ENCODE measurements at regions not wholly inside any gene's neighbourhood (a gene's known extent, or its start where the extent isn't known, plus 50 kb on each side); places are given as distances from the start of the nearest gene placed in this dataset.

DNA sequence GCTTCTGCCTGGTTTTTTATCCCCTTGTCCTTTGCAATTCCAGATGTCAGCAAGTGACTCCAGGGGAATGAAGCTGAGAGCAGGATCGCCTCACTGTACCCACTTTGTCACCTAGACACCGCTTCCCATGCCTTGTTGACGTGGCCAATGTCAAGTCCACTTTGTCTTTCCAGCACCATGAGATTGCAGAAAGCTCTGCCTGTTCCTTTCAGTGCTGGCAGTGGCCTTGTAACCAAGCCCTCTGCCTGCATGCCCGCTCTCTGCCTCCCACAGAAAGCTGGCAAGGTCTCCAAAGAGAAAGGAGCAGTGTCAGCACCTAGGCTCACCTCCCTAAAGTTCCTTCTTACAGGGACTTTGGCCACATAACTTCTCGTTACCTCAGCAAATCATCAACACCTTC is 282.2 kb upstream of the ST6GAL2 start:
- ATAC-seq (no peak), FAIRE-seq (no peak), DNase-seq (ENCODE audit: extremely low read depth in 1 of 4, low spot score in 3 of 4) (no peak)
- intact Hi-C loops (cut with micrococcal nuclease) = no loop called here
- Histone ChIP-seq H3K4me3 (no peak overlapping the region), H3K4me1 (replicated peaks in 1 of 2; ENCODE audit: control insufficient read depth in 2 of 2, insufficient read depth in 2 of 2, low read length in 2 of 2) (no peaks in the 10 kb centered on the region), H4K20me1 (replicated peaks; ENCODE audit: control insufficient read depth, insufficient read depth, low read length) (no peaks in the 10 kb centered on the region), H3K9ac (ENCODE audit: insufficient read depth in 1 of 2, low read depth in 2 of 2, low read length in 2 of 2) (no peak overlapping the region), H3K4me2 (ENCODE audit: insufficient read depth, low read length) (no peak overlapping the region), H2AFZ (ENCODE audit: low read depth, low read length) (no peak overlapping the region), H3K79me2 (ENCODE audit: control insufficient read depth, insufficient read depth, low read length) (no peaks in the 10 kb centered on the region), H3K36me3 (ENCODE audit: control insufficient read depth, insufficient read depth, low read length) (no peaks in the 10 kb centered on the region), H3K9me3 (replicated peaks; ENCODE audit: control insufficient read depth, insufficient read depth, low read depth, low read length) (no peaks in the 10 kb centered on the region), H3K27ac (ENCODE audit: extremely low read depth, low read depth, low read length) (no peak overlapping the region), H3K27me3 (ENCODE audit: control insufficient read depth in 2 of 2, insufficient read depth in 2 of 2, low read length in 2 of 2) (no peaks in the 10 kb centered on the region), H3K9me1 (ENCODE audit: control insufficient read depth, insufficient read depth, low read length) (no peaks in the 10 kb centered on the region)
- WGBS (ENCODE audit: insufficient coverage, low coverage, missing lambda C conversion rate) = 0% methylated on average over 5 of the region's 5 CpGs
- in situ Hi-C loops (cut with MboI) = no loop called here
- ChIA-PET POLR2A (no interaction called here), CTCF (ENCODE audit: low intra/inter-chr PET ratio) (no interaction called here)
- BruUV-seq (replicated peaks) = no TSS peak
- TF ChIP-seq, protein P1, sequence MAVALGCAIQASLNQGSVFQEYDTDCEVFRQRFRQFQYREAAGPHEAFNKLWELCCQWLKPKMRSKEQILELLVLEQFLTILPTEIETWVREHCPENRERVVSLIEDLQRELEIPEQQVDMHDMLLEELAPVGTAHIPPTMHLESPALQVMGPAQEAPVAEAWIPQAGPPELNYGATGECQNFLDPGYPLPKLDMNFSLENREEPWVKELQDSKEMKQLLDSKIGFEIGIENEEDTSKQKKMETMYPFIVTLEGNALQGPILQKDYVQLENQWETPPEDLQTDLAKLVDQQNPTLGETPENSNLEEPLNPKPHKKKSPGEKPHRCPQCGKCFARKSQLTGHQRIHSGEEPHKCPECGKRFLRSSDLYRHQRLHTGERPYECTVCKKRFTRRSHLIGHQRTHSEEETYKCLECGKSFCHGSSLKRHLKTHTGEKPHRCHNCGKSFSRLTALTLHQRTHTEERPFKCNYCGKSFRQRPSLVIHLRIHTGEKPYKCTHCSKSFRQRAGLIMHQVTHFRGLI (CRISPR knock-in tag; IDR thresholded peaks at IDR 0.05) = no peak
- TF ChIP-seq BMI1 (IDR thresholded peaks at IDR 0.05; ENCODE audit: low read length) (no peak), FOXK1 (CRISPR knock-in tag; IDR thresholded peaks at IDR 0.05; ENCODE audit: borderline replicate concordance) (no peak), TRIM28 (IDR thresholded peaks at IDR 0.05) (no peak), ZNF398 (CRISPR knock-in tag; IDR thresholded peaks at IDR 0.05) (no peak)
- TF ChIP-seq, protein P2, sequence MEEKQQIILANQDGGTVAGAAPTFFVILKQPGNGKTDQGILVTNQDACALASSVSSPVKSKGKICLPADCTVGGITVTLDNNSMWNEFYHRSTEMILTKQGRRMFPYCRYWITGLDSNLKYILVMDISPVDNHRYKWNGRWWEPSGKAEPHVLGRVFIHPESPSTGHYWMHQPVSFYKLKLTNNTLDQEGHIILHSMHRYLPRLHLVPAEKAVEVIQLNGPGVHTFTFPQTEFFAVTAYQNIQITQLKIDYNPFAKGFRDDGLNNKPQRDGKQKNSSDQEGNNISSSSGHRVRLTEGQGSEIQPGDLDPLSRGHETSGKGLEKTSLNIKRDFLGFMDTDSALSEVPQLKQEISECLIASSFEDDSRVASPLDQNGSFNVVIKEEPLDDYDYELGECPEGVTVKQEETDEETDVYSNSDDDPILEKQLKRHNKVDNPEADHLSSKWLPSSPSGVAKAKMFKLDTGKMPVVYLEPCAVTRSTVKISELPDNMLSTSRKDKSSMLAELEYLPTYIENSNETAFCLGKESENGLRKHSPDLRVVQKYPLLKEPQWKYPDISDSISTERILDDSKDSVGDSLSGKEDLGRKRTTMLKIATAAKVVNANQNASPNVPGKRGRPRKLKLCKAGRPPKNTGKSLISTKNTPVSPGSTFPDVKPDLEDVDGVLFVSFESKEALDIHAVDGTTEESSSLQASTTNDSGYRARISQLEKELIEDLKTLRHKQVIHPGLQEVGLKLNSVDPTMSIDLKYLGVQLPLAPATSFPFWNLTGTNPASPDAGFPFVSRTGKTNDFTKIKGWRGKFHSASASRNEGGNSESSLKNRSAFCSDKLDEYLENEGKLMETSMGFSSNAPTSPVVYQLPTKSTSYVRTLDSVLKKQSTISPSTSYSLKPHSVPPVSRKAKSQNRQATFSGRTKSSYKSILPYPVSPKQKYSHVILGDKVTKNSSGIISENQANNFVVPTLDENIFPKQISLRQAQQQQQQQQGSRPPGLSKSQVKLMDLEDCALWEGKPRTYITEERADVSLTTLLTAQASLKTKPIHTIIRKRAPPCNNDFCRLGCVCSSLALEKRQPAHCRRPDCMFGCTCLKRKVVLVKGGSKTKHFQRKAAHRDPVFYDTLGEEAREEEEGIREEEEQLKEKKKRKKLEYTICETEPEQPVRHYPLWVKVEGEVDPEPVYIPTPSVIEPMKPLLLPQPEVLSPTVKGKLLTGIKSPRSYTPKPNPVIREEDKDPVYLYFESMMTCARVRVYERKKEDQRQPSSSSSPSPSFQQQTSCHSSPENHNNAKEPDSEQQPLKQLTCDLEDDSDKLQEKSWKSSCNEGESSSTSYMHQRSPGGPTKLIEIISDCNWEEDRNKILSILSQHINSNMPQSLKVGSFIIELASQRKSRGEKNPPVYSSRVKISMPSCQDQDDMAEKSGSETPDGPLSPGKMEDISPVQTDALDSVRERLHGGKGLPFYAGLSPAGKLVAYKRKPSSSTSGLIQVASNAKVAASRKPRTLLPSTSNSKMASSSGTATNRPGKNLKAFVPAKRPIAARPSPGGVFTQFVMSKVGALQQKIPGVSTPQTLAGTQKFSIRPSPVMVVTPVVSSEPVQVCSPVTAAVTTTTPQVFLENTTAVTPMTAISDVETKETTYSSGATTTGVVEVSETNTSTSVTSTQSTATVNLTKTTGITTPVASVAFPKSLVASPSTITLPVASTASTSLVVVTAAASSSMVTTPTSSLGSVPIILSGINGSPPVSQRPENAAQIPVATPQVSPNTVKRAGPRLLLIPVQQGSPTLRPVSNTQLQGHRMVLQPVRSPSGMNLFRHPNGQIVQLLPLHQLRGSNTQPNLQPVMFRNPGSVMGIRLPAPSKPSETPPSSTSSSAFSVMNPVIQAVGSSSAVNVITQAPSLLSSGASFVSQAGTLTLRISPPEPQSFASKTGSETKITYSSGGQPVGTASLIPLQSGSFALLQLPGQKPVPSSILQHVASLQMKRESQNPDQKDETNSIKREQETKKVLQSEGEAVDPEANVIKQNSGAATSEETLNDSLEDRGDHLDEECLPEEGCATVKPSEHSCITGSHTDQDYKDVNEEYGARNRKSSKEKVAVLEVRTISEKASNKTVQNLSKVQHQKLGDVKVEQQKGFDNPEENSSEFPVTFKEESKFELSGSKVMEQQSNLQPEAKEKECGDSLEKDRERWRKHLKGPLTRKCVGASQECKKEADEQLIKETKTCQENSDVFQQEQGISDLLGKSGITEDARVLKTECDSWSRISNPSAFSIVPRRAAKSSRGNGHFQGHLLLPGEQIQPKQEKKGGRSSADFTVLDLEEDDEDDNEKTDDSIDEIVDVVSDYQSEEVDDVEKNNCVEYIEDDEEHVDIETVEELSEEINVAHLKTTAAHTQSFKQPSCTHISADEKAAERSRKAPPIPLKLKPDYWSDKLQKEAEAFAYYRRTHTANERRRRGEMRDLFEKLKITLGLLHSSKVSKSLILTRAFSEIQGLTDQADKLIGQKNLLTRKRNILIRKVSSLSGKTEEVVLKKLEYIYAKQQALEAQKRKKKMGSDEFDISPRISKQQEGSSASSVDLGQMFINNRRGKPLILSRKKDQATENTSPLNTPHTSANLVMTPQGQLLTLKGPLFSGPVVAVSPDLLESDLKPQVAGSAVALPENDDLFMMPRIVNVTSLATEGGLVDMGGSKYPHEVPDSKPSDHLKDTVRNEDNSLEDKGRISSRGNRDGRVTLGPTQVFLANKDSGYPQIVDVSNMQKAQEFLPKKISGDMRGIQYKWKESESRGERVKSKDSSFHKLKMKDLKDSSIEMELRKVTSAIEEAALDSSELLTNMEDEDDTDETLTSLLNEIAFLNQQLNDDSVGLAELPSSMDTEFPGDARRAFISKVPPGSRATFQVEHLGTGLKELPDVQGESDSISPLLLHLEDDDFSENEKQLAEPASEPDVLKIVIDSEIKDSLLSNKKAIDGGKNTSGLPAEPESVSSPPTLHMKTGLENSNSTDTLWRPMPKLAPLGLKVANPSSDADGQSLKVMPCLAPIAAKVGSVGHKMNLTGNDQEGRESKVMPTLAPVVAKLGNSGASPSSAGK (IDR thresholded peaks at IDR 0.05) = no peak
- TF ChIP-seq, protein P3, sequence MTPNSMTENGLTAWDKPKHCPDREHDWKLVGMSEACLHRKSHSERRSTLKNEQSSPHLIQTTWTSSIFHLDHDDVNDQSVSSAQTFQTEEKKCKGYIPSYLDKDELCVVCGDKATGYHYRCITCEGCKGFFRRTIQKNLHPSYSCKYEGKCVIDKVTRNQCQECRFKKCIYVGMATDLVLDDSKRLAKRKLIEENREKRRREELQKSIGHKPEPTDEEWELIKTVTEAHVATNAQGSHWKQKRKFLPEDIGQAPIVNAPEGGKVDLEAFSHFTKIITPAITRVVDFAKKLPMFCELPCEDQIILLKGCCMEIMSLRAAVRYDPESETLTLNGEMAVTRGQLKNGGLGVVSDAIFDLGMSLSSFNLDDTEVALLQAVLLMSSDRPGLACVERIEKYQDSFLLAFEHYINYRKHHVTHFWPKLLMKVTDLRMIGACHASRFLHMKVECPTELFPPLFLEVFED (CRISPR knock-in tag; conservative IDR thresholded peaks at IDR 0.05) = no peak

Measured in K562 (cell line).